ENCODE measurements at regions not wholly inside any gene's neighbourhood (a gene's known extent, or its start where the extent isn't known, plus 50 kb on each side); places are given as distances from the start of the nearest gene placed in this dataset.
"Not testable (repeated sequence)": the region's sequence is repeated elsewhere in the genome, so short reads cannot be mapped to it uniquely, and the experiment has no call there.

- DNase-seq, result no peak
Measured at GRCh38 chr20:53658322-53658721, 64.7 kb upstream of the ZNF217 start.

- no peak for DNase-seq
Measured at GRCh38 chr20:53657732-53658131, 64.1 kb upstream of the ZNF217 start.

GRCh38 chr20:53657279-53657678, 63.6 kb upstream of the ZNF217 start:
- no peak for DNase-seq

- no peak for DNase-seq
Measured at GRCh38 chr20:53656293-53657202, 62.9 kb upstream of the ZNF217 start.

GRCh38 chr20:53655625-53656292, 62.1 kb upstream of the ZNF217 start:
- no peak for DNase-seq

- DNase-seq, result no peak
Measured at GRCh38 chr20:53654932-53655624, 61.4 kb upstream of the ZNF217 start.

- not testable (repeated sequence) for DNase-seq
Measured at GRCh38 chr20:53654521-53654920, 60.9 kb upstream of the ZNF217 start.

- DNase-seq, result no peak
Measured at GRCh38 chr20:53652859-53653517, 59.3 kb upstream of the ZNF217 start.

- no peak for DNase-seq
Measured at GRCh38 chr20:53652090-53652858, 58.6 kb upstream of the ZNF217 start.

- DNase-seq, result not testable (repeated sequence)
Measured at GRCh38 chr20:53649493-53649892, 55.9 kb upstream of the ZNF217 start.

GRCh38 chr20:53647286-53647821, 53.7 kb upstream of the ZNF217 start:
- no peak for DNase-seq

- no peak for DNase-seq
Measured at GRCh38 chr20:53646550-53646949, 52.9 kb upstream of the ZNF217 start.

- no peak for DNase-seq
Measured at GRCh38 chr20:53645582-53645897, 51.9 kb upstream of the ZNF217 start.

- DNase-seq, result not testable (repeated sequence)
Measured at GRCh38 chr20:53644108-53644507, 50.5 kb upstream of the ZNF217 start.

All from activated CD4-positive, alpha-beta T cell treated with anti-CD3 and anti-CD28 coated beads for 4 hours (primary cell).